Lung (tissue), 11 donors: ENCODE measurements at regions not wholly inside any gene's neighbourhood (a gene's known extent, or its start where the extent isn't known, plus 50 kb on each side); places are given as distances from the start of the nearest gene placed in this dataset.
"Not testable (repeated sequence)": the region's sequence is repeated elsewhere in the genome, so short reads cannot be mapped to it uniquely, and the experiment has no call there.

Source experiments
- ATAC-seq: fragments of 200-7000 bp; cut with Tn5 transposase; one replicate; pipeline ENCODE4 v1.9.1; 2020; ENCODE audit warnings: moderate number of reproducible peaks; ENCODE audit not compliant: insufficient read depth, low FRiP score
- DNase-seq, 3 donors: peaks; one replicate each; pipeline ENCODE4 v3.0.0-alpha.2; 2013 to 2017
- H3K27ac ChIP-seq, 2 donors: one replicate each; pipeline ENCODE4 v1.5.1; 2013; ENCODE audit warnings: mild to moderate bottlenecking in 2 of 2, moderate library complexity in 2 of 2, control low read depth in 1 of 2, inconsistent platforms in 1 of 2, low read depth in 1 of 2, low read length in 1 of 2
- H3K27me3 ChIP-seq, 3 donors: one replicate each; pipeline ENCODE4 v1.5.1; 2013; ENCODE audit warnings: low read length in 2 of 3; ENCODE audit not compliant: control insufficient read depth in 3 of 3, insufficient read depth in 3 of 3
- H3K36me3 ChIP-seq, 4 donors: one replicate each; pipeline ENCODE4 v1.5.1; 2013; ENCODE audit warnings: low read length in 4 of 4, mild to moderate bottlenecking in 1 of 4, moderate library complexity in 1 of 4; ENCODE audit not compliant: control insufficient read depth in 4 of 4, insufficient read depth in 4 of 4
- H3K4me1 ChIP-seq, 5 donors: one replicate each; pipeline ENCODE4 v1.5.1; 2013; ENCODE audit warnings: low read length in 5 of 5, mild to moderate bottlenecking in 2 of 5, moderate library complexity in 1 of 5; ENCODE audit not compliant: control insufficient read depth in 5 of 5, insufficient read depth in 5 of 5
- H3K4me3 ChIP-seq: one replicate; pipeline ENCODE4 v1.5.1; 2013; ENCODE audit warnings: mild to moderate bottlenecking, control low read depth, moderate library complexity
- H3K9ac ChIP-seq, 2 donors: one replicate each; pipeline ENCODE4 v1.5.1; 2013; ENCODE audit warnings: low read length in 2 of 2, control low read depth in 1 of 2; ENCODE audit not compliant: insufficient read depth in 1 of 2
- H3K9me3 ChIP-seq, 4 donors: one replicate each; pipeline ENCODE4 v1.5.1; 2013; ENCODE audit warnings: low read length in 3 of 4, mild to moderate bottlenecking in 1 of 4, moderate library complexity in 1 of 4; ENCODE audit not compliant: control insufficient read depth in 4 of 4, insufficient read depth in 3 of 4
- CTCF ChIP-seq: IDR thresholded peaks from 2 replicates; pipeline ENCODE4 v1.5.1; 2012; ENCODE audit warnings: mild to moderate bottlenecking; ENCODE audit errors: control extremely low read depth, extremely low read depth
- WGBS, 2 donors: extraction: QIAGEN DNeasy Blood & Tissue Kit; methylation state at CpG; one replicate each; pipeline ENCODE4 v1.1.7; 2013; 5-methylcytosine and 5-hydroxymethylcytosine counted together
- donor health status: control.
- donor health status: control.
- donor health status: Bipolar disorder and iron deficiency.
- donor health status: healthy.
- donor health status: DM: yes; HTN: yes; CAD: no.

- DNase-seq: no peak
- 62 to 64% methylated on average over 8 of the region's 8 CpGs for WGBS, 2 donors
- no peak overlapping the region for H3K9ac ChIP-seq
- no peaks in the 10 kb centered on the region for H3K27me3 ChIP-seq
- TF ChIP-seq CTCF: no peak
- ATAC-seq: no peak
- no peak overlapping the region for H3K4me3 ChIP-seq
- no peak overlapping the region for H3K27ac ChIP-seq
- no peaks in the 10 kb centered on the region for H3K4me1 ChIP-seq
- no peaks in the 10 kb centered on the region for H3K9me3 ChIP-seq
- H3K36me3 ChIP-seq: no peaks in the 10 kb centered on the region
Observed at GRCh38 chr15:62904041-62904910, 138.3 kb upstream of the TPM1 start.

- no peak overlapping the region for H3K9ac ChIP-seq
- peaks cover 0 to 3% (median 0%) of the 10 kb centered on the region in 5 donors for H3K4me1 ChIP-seq
- H3K4me3 ChIP-seq: no peak overlapping the region
- TF ChIP-seq CTCF: no peak
- ATAC-seq (no peak), DNase-seq (no peak)
- no peak overlapping the region for H3K27ac ChIP-seq
- no peaks in the 10 kb centered on the region for H3K36me3 ChIP-seq
- WGBS, 2 donors: 82 to 85% methylated on average over 6 of the region's 6 CpGs
- no peaks in the 10 kb centered on the region for H3K9me3 ChIP-seq
- no peaks in the 10 kb centered on the region for H3K27me3 ChIP-seq
Observed at GRCh38 chr15:62906627-62907026, 135.9 kb upstream of the TPM1 start.

GRCh38 chr15:62907275-62907674 is 135.3 kb upstream of the TPM1 start:
- no peak for DNase-seq
- no peaks in the 10 kb centered on the region for H3K27me3 ChIP-seq
- H3K4me3 ChIP-seq: no peak overlapping the region
- no peak for ATAC-seq
- H3K9ac ChIP-seq: no peak overlapping the region
- H3K27ac ChIP-seq: no peak overlapping the region
- no peaks in the 10 kb centered on the region for H3K36me3 ChIP-seq
- H3K4me1 ChIP-seq: peaks cover 0 to 9% (median 0%) of the 10 kb centered on the region in 5 donors
- TF ChIP-seq CTCF: no peak
- WGBS, 2 donors: 87 to 94% methylated on average over 8 of the region's 8 CpGs
- peaks cover 0 to 3% (median 0%) of the 10 kb centered on the region in 4 donors for H3K9me3 ChIP-seq

- 81 to 88% methylated on average over 5 of the region's 5 CpGs for WGBS, 2 donors
Observed at GRCh38 chr15:62908341-62908740, 134.2 kb upstream of the TPM1 start.

More at GRCh38 chr15:62908341-62908740, 134.2 kb upstream of the TPM1 start:
- not testable (repeated sequence) for H3K36me3 ChIP-seq, H3K4me3 ChIP-seq, H3K9ac ChIP-seq, H3K27ac ChIP-seq, DNase-seq, H3K9me3 ChIP-seq, H3K27me3 ChIP-seq, ATAC-seq
- peaks cover 0 to 19% (median 0%) of the 10 kb centered on the region in 5 donors for H3K4me1 ChIP-seq
